LoVo (cell line): ENCODE measurements at regions not wholly inside any gene's neighbourhood (a gene's known extent, or its start where the extent isn't known, plus 50 kb on each side); places are given as distances from the start of the nearest gene placed in this dataset.

Experiments
- DNase-seq: peaks from one replicate; pipeline ENCODE4 v3.0.0-alpha.2; 2016; ENCODE audit warnings: low spot score

GRCh38 chr7:108973075-108973474 lies 403.4 kb downstream of the DNAJB9 start:
- no peak for DNase-seq

DNA sequence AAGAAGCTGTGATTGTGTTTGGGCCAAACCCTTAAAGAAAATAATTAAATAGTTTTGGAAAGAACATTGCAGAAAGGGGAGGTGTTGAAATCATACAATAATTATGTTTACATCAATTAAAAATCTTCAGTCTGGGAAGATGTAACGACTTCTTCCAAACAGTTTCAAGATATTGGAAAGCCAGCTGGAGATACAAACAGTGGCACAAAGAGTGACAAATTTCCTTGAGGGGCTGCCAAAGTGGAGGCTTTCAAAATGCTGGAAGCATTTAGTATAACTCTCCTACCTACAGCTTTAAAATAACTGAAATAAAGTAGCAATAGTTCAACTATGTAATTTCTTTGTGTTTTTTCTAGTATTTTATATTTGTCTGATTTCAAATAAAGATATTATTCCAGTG lies 405.0 kb downstream of the DNAJB9 start:
- DNase-seq, result no peak

DNA sequence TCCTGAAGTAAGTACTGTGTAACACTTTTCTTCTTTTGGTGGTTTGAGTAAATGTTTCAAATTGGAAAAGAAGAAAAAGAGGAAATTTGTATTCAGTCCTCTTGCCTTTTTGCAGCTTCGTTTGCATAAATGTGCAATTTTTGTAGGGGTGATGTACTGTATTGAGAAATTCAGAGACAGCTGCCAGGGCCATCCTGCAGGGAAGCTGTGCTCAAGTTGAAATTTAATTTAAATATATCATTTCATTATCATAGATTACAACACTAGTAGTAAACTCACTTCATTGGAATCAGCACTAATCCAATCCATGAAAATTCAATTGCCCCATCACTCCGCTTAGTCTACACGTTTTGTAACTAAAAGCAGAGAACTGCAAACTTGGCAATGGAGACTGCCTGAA lies 415.4 kb downstream of the DNAJB9 start:
- no peak for DNase-seq

DNA sequence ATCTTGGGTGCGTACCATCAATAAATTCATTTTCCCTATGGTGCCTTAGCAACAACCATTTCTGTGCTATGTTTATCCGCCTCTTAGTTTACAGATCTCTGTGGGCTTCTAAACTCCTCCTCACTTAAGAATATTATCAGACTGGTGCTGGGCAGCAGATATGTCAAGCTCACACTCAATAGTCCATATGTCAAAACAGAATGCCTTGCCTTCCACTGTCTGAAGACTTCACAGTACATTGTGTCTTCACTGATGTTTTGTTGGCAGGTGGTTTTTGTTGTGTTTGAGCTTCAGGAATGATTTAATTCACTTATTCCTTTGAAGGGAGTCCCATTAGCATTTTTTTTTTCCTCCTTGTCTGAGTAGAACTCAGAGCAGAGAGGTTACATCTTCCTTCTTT lies 419.6 kb downstream of the DNAJB9 start:
- DNase-seq, result no peak

DNA sequence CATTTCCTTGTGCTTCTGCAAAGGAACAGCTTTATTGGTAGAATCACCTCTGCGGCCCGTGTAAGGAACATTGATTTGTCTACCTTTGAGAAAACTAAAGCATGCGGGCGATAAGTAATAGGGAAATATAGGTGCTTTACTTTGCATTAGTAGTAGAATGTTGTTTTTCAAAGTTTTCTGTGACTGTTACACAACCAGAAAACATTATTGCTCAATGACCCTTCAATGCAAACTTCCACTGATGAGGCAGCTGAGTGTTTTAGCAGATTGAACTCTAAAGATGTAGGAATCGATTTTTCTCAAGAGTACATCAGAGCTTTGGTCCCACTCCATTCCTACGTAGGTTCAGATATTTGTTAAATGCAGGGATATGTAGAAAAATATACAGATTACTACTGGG lies 427.8 kb downstream of the DNAJB9 start:
- DNase-seq, result no peak

- no peak for DNase-seq
These were observed 434.1 kb downstream of the DNAJB9 start for GRCh38 chr7:109003742-109004141.

DNA sequence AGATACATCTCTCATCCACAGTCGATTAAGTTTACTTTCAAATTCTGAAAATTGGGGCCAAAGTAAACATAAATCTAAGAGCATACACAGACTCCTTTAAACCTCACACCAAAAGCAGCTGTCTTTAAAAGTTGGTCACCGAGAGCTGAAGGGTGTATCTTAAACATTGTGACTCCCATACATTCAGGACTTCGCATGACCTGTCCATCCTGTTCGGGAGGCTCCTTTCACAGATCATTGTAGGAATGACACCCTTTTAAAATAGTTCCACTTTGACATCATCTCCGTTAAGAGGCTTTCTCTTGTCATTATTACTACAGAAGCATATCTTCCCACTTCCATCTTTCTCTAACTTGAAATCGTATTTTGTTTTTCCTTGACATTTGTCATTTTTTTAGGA lies 440.0 kb downstream of the DNAJB9 start:
- DNase-seq, result no peak

- DNase-seq, result no peak
These were observed 450.6 kb downstream of the DNAJB9 start for GRCh38 chr7:109020251-109020650.

DNA sequence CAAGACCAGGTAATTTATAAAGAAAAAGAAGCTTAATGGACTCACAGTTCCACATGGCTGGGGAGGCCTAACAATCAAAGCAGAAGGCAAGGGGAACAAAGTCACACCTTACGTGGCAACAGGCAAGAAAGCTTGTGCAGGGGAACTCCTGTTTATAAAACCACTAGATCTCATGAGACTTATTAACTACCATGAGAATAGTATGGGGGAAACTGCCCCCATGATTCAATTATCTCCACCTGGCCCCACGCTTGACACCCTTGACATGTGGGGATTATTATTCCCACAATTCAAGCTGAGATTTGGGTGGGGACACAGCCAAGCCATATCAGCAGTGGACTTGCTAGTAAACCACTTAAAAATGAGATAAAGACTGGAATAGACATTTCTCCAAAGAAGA lies 451.7 kb downstream of the DNAJB9 start:
- DNase-seq, result no peak

- no peak for DNase-seq
These were observed 460.2 kb downstream of the DNAJB9 start for GRCh38 chr7:109029866-109030265.

DNA sequence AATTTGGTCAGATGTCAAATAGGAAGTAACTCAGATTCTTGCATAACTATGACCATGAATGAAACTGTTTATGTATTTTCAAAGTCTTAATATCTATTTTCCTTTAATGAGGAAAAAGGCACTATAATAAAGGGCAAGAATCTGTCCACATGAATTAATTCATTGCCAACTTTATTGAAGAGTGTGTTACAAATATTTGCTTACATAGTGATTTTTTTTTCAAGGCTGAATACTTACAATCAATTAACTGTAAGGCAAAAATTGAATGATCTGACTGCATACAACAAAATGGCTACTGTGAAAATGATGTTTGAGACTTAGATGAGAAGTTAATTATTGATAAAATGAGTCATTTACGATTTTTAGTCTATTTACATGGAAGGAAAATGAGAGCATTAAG lies 475.0 kb downstream of the DNAJB9 start:
- DNase-seq, result no peak

GRCh38 chr7:109049366-109049765 lies 479.7 kb downstream of the DNAJB9 start:
- DNase-seq, result no peak

GRCh38 chr7:109059089-109059488 lies 489.4 kb downstream of the DNAJB9 start:
- DNase-seq, result no peak

DNA sequence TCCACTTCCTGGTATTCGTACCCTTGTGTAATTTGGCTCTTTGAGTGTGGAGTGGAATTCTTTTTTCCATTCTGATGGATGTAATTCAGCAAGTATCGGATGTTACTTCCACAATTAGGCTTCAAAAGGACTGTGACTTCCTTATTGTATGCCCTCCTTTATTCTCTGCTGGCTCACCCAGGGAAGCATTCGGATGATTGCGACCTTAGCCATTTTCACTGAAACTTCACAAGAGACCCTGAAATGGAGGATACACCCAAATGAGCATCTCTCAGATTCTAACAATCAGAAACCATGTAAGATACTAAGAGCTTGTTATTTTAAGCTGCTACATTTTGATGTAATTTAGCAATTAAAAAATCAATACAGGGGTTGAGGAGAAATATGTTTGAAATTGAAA lies 493.1 kb downstream of the DNAJB9 start:
- DNase-seq, result no peak

DNA sequence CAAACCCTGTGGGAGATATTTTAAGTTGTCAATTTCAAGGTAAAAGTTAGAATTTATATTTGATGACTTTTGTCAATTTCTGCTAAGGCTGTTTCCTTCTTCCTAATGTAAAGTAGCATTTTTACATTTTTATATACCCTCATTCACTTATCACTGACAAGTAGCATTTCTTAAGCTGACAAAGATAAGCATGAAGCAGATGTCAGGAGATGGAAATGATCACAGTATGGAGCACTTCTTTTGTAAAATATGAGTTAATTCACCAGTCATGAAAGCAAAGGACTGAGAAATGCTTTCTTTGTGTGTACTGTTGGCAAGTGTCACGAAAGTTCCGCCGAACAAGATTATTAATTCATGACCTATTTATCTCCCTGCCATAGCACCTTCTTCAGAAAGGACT lies 503.9 kb downstream of the DNAJB9 start:
- DNase-seq, result no peak

- no peak for DNase-seq
These were observed 506.8 kb downstream of the DNAJB9 start for GRCh38 chr7:109076396-109076972.

DNA sequence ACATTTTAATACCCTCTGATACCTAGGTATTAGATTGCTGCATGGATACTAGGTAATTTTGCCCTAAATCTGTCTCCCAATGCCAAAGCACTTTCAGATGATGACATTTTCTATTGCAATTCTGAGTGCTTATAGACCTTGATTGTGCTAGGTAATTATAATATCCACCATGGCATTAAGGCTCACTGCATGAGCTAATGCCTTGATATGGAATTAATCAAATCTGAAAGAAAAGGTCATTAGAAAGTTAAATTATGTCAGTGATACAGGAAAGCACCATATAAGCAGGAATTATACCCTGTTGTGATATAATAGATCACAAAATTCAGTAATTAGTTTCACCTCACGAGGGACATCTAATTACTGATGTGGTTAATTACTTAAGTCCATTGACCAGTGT lies 521.4 kb downstream of the DNAJB9 start:
- no peak for DNase-seq

GRCh38 chr7:109092268-109092667 lies 522.6 kb downstream of the DNAJB9 start:
- no peak for DNase-seq

GRCh38 chr7:109101332-109101731 lies 531.7 kb downstream of the DNAJB9 start:
- DNase-seq, result no peak

GRCh38 chr7:109109558-109109957 lies 539.9 kb downstream of the DNAJB9 start:
- no peak for DNase-seq

DNA sequence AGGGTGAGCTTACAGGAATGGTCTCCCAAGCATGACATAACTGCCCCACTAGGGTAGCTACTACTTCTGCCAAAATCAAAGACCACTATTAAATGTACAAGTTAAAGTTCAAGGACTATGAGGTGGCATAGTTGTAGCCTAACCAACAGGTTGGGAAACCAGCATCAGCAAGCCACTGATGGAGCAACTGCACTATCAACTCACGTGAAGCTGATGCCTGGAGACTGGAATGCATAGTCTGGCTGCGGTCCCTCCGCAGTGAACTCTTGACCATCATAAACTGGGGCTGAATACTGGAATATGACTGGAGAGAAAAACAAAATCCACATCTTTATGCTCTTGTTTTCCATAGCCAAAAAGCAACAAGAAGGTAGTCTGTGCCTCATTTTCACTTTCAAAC lies 541.4 kb downstream of the DNAJB9 start:
- no peak for DNase-seq

GRCh38 chr7:109121599-109122300 lies 552.1 kb downstream of the DNAJB9 start:
- DNase-seq, result no peak

DNA sequence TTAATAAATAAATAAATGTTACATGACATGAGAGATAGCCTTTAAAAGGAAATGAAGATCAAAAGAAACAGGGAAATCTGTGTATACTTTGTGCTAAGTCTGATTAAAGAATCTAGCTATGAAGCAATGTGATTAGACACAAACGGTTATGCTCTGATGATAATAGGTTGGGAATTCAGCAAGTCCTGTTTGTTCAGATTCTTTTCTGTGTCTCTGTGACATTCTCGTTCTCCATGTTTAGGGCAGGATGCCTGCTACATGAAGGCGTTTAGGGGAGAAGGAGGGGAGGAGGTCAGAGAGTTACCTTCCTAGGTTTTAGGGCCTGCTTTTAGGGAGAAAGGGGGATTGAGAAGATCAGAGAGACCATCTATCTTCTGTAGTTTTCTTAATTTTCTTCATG lies 555.3 kb downstream of the DNAJB9 start:
- DNase-seq, result no peak

DNA sequence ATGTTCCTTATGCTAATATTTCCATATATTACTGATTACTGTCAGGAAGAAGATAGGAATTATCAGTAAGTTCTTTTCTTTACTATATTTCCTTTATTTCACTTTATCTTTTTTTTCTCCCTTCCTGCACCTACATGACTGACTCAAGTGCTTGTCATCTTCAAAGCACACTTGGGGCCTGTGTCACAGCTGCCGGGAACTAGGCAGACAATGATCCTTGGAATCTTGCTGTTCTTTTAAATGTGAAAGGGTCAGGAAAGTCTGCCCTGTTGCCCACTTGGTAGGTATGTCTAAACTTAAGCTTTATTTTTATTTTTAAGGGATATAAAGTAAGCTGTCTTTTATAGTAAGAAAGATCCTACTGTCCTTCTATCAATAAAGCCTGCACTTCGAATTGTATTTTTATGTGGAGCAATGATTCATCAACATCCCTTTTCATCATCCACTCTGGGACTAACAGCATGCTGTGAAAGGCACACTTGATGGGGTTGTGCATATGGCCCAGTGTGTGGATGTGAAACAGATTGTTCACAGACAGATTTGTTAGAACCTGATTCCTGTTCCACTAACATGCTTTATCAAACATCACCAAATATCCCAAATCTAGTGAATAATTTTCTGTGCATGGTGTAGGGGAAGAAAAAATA lies 556.9 kb downstream of the DNAJB9 start:
- no peak for DNase-seq
